ENCODE measurements at regions not wholly inside any gene's neighbourhood (a gene's known extent, or its start where the extent isn't known, plus 50 kb on each side); places are given as distances from the start of the nearest gene placed in this dataset.

DNA sequence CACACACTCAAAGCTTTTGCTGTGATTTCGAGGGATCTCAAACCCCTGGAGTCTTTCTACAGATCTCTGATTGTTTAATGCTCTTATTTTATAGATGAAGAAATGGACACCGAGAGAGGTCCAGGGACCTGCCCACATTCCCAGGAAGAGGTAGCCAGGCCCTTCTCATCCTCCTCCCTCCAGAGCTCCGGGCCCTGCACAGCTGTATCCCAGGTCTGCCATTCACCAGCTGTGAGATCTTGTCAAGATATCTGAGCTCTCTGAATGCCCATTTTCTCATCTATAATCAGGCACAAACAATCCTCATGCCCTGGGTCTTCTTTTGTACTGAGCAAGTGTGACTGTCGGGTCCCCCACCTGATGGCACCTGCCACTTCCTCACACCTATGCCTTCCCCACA lies 98.2 kb upstream of the ALX4 start:
- Histone ChIP-seq H3K36me3 (no peaks in the 10 kb centered on the region), H3K27me3 (no peaks in the 10 kb centered on the region), H3K9me3 (no peaks in the 10 kb centered on the region), H3K4me3 (no peak overlapping the region), H3K27ac (no peak overlapping the region), H3K4me1 (no peaks in the 10 kb centered on the region)
- TF ChIP-seq, protein P1, sequence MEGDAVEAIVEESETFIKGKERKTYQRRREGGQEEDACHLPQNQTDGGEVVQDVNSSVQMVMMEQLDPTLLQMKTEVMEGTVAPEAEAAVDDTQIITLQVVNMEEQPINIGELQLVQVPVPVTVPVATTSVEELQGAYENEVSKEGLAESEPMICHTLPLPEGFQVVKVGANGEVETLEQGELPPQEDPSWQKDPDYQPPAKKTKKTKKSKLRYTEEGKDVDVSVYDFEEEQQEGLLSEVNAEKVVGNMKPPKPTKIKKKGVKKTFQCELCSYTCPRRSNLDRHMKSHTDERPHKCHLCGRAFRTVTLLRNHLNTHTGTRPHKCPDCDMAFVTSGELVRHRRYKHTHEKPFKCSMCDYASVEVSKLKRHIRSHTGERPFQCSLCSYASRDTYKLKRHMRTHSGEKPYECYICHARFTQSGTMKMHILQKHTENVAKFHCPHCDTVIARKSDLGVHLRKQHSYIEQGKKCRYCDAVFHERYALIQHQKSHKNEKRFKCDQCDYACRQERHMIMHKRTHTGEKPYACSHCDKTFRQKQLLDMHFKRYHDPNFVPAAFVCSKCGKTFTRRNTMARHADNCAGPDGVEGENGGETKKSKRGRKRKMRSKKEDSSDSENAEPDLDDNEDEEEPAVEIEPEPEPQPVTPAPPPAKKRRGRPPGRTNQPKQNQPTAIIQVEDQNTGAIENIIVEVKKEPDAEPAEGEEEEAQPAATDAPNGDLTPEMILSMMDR (IDR thresholded peaks at IDR 0.05) = no peak
- TF ChIP-seq POLR2A (IDR thresholded peaks at IDR 0.05) = no peak
- intact Hi-C loops (cut with DNase I; ENCODE audit: low total_unique reads) = no loop called here
- no peak for DNase-seq

DNA sequence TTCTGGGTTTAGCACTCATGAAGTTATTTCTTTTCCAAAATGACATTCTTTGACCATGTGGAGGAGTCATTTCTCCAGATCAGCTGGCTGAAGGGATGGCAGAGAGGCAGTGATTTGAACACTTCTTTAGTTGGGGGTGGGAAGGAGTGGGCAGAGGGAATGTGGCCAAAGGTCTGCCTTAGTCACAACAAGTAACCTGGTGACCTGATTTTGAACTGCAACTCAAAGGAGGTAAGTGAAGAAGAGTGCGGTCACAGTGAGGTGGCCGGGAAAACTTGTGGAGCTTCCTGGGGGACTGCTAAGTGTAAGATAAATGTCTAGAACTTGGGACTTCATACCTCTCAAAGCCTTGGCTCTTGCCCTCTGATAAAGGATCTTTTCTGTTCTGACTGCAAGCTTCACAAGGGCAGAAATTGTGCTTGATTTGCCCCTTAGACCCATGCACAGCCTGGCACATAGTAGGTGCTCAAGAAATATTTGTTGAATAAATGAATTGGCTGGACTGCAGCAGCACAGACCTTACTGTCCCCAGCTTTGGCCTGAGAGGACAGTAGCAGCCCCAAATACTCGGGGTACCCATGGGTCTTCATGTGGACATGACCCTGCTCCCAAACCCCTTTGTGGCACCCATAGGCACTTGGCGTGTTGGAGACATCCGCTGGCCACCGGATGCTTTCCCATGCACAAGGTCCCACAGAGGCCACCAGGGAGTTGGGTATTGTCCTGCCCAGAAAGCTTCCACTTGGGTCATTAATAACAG lies 99.0 kb upstream of the ALX4 start:
- no peaks in the 10 kb centered on the region for H3K4me1 ChIP-seq
- no peaks in the 10 kb centered on the region for H3K9me3 ChIP-seq
- TF ChIP-seq, protein P1 (IDR thresholded peaks at IDR 0.05) = no peak
- no peak for TF ChIP-seq POLR2A (IDR thresholded peaks at IDR 0.05)
- H3K4me3 ChIP-seq = no peak overlapping the region
- DNase-seq = no peak
- intact Hi-C loops (cut with DNase I; ENCODE audit: low total_unique reads) = no loop called here
- no peak overlapping the region for H3K27ac ChIP-seq
- H3K27me3 ChIP-seq = no peaks in the 10 kb centered on the region
- H3K36me3 ChIP-seq = no peaks in the 10 kb centered on the region

DNA sequence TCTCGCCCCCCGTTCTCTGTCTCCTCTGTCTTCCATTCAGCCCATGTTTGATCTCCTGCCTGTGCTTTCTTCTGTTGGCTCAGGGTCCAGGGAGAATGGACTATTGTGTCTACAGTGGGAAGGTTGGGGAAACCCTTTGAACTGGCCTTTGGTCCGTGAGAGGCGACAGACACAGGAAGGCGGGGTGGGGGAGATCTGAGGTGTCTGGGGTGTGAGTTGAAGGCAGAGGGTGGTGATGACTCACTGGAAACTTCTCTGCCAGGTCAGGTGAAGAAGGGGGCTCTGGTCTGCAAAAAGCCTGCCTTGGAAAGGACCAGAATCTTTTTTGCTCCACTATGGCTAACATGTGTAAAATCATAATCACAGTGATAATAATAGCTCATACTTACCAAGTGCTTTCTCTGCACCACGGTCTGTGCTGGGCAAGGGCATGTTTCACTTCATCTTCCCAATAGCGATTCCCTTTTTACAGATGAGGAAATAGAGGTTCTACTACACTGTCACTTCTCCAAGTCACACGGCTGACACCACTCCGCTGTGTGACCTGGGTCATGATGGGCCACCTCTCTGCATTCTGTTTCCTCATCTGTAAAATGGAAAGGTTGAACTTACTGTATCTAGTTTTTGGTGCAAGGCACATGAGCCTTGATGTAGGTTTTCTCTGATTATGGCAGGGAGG lies 99.8 kb upstream of the ALX4 start:
- Histone ChIP-seq H3K4me1 (no peaks in the 10 kb centered on the region), H3K4me3 (no peak overlapping the region), H3K27ac (no peak overlapping the region), H3K27me3 (no peaks in the 10 kb centered on the region), H3K9me3 (no peaks in the 10 kb centered on the region), H3K36me3 (no peaks in the 10 kb centered on the region)
- no peak for DNase-seq
- intact Hi-C loops (cut with DNase I; ENCODE audit: low total_unique reads) = no loop called here
- TF ChIP-seq, protein P1 (IDR thresholded peaks at IDR 0.05) = no peak
- TF ChIP-seq POLR2A (IDR thresholded peaks at IDR 0.05) = no peak

DNA sequence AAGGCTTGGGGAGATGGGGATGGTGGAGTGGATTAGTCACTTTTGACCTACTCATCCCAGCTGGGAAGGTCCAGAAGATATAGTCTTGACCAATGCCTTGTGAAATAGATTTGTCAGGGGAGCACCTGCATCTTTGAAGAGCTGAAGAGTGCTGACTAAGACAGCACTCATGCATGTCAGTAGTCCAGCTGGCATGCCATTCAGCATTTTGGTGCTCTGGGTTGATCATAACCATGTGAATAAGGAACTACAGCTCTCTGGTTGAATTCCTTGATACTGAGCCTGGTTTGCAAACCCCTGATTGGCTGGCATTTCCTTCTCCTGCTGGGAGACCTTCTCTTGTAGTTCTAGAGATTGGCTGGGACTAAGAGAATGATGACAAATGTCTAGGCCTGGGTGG lies 106.8 kb upstream of the ALX4 start:
- H3K27ac ChIP-seq = no peak overlapping the region
- TF ChIP-seq, protein P1 (IDR thresholded peaks at IDR 0.05) = no peak
- TF ChIP-seq POLR2A (IDR thresholded peaks at IDR 0.05) = no peak
- H3K4me3 ChIP-seq = no peak overlapping the region
- H3K27me3 ChIP-seq = no peaks in the 10 kb centered on the region
- DNase-seq = no peak
- no peaks in the 10 kb centered on the region for H3K4me1 ChIP-seq
- intact Hi-C loops (cut with DNase I; ENCODE audit: low total_unique reads) = no loop called here
- H3K9me3 ChIP-seq = no peaks in the 10 kb centered on the region
- H3K36me3 ChIP-seq = no peaks in the 10 kb centered on the region

DNA sequence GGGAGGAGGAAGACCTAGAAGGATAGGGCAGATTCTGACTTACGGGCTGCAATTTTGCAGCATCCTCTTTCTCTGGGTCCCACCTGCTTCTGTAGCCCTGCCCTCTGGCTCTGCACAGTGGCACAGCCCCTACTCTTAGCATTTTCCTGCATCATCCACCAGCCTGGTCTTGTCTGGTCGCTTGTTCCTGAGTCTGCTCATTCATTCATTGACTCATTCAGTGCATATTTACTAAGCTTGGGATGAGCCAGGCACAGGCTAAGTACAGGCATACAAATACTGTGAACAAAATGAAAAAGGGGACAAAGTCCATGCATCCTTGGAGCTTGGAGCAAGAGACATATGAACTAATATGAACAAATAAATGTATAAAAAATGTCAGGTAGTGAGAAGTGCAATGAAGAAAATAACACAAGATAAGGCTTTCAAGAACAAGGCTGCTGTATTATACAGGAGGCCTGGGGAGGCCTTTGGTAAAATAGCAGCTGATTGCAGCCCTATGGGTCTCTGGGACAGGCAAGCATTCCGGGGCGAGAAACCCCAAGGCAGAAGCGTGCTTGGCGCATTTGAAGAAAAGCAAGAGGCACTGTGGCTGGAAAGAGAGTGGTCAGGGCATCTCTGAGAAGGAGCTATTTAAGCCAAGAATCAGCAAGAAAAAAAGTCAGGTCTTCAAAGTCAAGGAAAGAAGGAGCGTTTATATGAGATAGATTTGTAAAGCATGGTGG lies 108.0 kb upstream of the ALX4 start:
- Histone ChIP-seq H3K9me3 (no peaks in the 10 kb centered on the region), H3K4me3 (no peak overlapping the region), H3K27me3 (no peaks in the 10 kb centered on the region), H3K27ac (no peak overlapping the region), H3K4me1 (no peaks in the 10 kb centered on the region), H3K36me3 (no peaks in the 10 kb centered on the region)
- intact Hi-C loops (cut with DNase I; ENCODE audit: low total_unique reads) = no loop called here
- no peak for DNase-seq
- no peak for TF ChIP-seq POLR2A (IDR thresholded peaks at IDR 0.05)
- TF ChIP-seq, protein P1 (IDR thresholded peaks at IDR 0.05) = no peak

All from uterus (tissue), 3 donors.